ENCODE measurements at regions not wholly inside any gene's neighbourhood (a gene's known extent, or its start where the extent isn't known, plus 50 kb on each side); places are given as distances from the start of the nearest gene placed in this dataset.

DNA sequence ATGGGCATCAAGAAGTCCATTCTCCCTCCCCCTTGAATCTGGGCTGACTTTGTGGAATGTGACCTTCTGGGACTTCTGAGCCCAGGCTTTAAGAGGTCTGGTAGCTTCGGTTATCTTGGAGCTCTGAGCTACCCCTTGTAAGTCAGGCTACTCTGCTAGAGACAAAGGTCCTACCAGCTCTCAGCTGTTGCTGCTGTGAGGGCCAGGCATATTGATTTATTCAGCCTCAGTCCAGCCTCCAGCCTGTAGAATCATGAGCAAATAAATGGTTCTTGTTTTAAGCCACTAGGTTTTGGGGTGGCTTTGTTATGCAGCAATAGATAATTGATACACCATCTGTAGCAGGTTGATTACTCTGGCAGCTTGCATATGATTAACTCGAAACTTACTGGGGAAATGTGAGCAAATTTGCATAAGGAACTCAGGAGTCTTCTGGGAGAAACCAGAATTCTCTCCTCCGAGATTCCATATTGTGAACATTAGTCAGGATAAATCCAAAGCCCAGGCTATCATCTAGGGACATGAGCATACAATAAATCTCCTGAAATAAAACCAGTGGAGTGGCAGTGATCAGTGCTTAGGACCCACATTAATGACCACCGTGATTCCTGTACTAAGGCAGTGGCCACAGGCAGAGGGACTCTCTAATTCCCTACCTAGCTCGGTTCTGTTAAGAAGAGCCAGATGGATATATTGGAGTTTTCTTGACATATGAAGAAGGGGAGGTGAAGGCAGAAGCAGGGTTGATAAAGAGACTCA is 336.1 kb downstream of the CDC5L start:
- TF ChIP-seq CTCF (conservative IDR thresholded peaks at IDR 0.05; ENCODE audit: low read length): no peak
- no peak for TF ChIP-seq EZH2phosphoT487 (IDR thresholded peaks at IDR 0.05; ENCODE audit: borderline replicate concordance)

Measured in Loucy (cell line).